Progenitor cell of endocrine pancreas (in vitro differentiated cells): ENCODE measurements at regions not wholly inside any gene's neighbourhood (a gene's known extent, or its start where the extent isn't known, plus 50 kb on each side); places are given as distances from the start of the nearest gene placed in this dataset.

ENCODE experiments used
- DNase-seq: peaks from one replicate; pipeline ENCODE4 v3.0.0; 2021; ENCODE audit warnings: low spot score; ENCODE audit not compliant: unreplicated experiment
- H3K27ac Mint-ChIP-seq: 2 replicates; pipeline ENCODE4 v1.8.0; 2021; ENCODE audit warnings: mild to moderate bottlenecking, moderate library complexity, mixed read lengths
- H3K27me3 Mint-ChIP-seq: 2 replicates; pipeline ENCODE4 v1.8.0; 2021; ENCODE audit warnings: mixed read lengths
- H3K36me3 Mint-ChIP-seq: 2 replicates; pipeline ENCODE4 v1.8.0; 2022; ENCODE audit warnings: mixed read lengths; ENCODE audit not compliant: insufficient read depth
- H3K4me1 Mint-ChIP-seq: 2 replicates; pipeline ENCODE4 v1.8.0; 2021; ENCODE audit warnings: low read depth, mixed read lengths
- H3K4me3 Mint-ChIP-seq: 2 replicates; pipeline ENCODE4 v1.8.0; 2021; ENCODE audit warnings: low read depth, mild to moderate bottlenecking, moderate library complexity, mixed read lengths
- H3K9me3 Mint-ChIP-seq: 2 replicates; pipeline ENCODE4 v1.8.0; 2021; ENCODE audit warnings: low read depth, mixed read lengths
- TF ChIP-seq, protein P1 (sequence below): fragments of 200-600 bp; sonication (generic); IDR thresholded peaks from one replicate; pipeline ENCODE4 v1.5.0; 2021; ENCODE audit warnings: antibody characterized with exemption, mild to moderate bottlenecking; ENCODE audit not compliant: unreplicated experiment

DNA sequence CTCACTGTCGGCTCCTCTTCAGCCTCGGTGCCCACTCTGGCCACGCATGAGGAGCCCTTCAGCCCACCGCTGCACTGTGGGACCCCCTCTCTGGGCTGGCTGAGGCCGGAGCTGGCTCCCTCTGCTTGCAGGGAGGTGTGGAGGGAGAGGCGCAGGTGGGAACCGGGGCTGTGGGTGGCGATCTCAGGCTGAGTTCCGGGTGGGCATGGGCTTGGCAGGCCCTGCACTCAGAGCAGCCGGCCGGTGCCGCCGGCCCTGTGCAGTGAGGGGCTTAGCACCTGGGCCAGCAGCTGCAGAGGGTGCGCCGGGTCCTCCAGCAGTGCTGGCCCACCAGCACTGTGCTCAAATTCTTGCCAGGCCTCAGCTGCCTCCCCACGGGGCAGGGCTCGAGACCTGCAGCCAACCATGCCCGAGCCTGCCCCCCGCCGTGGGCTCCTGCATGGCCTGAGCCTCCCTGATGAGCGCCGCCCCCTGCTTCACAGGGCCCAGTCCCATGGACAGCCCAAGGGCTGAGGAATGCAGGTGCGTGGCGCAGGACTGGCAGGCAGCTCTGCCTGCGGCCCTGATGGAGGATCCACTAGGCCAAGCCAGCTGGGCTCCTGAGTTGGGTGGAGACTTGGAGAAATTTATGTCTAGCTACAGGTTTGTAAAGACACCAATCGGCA lies 899.1 kb downstream of the SI start:
- DNase-seq: no peak
- Mint-ChIP-seq H3K9me3 (peaks cover 19% of the 10 kb centered on the region), H3K27me3 (no peaks in the 10 kb centered on the region), H3K4me3 (no peak overlapping the region), H3K36me3 (peaks cover 3% of the 10 kb centered on the region), H3K27ac (no peak overlapping the region), H3K4me1 (no peaks in the 10 kb centered on the region)
- TF ChIP-seq, protein P1, sequence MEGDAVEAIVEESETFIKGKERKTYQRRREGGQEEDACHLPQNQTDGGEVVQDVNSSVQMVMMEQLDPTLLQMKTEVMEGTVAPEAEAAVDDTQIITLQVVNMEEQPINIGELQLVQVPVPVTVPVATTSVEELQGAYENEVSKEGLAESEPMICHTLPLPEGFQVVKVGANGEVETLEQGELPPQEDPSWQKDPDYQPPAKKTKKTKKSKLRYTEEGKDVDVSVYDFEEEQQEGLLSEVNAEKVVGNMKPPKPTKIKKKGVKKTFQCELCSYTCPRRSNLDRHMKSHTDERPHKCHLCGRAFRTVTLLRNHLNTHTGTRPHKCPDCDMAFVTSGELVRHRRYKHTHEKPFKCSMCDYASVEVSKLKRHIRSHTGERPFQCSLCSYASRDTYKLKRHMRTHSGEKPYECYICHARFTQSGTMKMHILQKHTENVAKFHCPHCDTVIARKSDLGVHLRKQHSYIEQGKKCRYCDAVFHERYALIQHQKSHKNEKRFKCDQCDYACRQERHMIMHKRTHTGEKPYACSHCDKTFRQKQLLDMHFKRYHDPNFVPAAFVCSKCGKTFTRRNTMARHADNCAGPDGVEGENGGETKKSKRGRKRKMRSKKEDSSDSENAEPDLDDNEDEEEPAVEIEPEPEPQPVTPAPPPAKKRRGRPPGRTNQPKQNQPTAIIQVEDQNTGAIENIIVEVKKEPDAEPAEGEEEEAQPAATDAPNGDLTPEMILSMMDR: no peak

DNA sequence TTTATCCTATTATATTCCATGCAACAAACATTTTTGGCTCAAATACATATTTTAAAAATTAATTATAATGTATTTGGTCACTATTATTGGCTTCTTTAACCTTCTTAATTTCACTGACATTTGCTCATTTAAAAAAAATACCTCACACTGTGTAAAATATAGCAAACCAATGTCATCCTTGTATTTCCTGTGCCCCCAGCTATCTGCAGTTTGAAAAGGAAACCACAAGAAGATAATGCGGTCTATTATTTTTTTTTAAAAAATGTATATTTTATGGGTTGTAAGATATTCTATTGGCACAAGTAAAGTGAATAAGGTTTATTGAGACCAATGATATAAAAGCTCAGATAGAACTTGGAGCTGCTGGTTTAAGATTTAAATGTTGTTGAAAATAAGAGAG lies 904.2 kb downstream of the SI start:
- DNase-seq: no peak
- TF ChIP-seq, protein P1: no peak
- Mint-ChIP-seq H3K4me1 (no peaks in the 10 kb centered on the region), H3K4me3 (no peak overlapping the region), H3K27me3 (no peaks in the 10 kb centered on the region), H3K27ac (no peak overlapping the region), H3K9me3 (peaks cover 5% of the 10 kb centered on the region), H3K36me3 (no peaks in the 10 kb centered on the region)

DNA sequence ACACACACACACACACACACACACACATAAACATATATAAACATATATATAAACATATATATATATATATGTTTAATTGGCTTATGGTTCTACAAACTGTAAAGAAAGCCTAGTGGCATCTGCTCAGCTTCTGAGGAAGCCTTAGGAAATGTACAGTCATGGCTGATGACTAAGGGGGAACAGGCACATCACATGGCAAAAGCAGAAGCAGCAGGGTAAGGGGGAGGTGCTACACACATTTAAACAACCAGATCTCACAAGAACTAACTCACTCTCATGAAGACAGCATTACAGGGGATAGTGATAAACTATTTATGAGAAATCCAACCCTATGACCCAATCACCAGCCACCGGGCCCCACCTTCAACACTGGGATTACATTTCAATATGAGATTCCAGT lies 922.9 kb downstream of the SI start:
- peaks cover 2% of the 10 kb centered on the region for H3K36me3 Mint-ChIP-seq
- H3K4me1 Mint-ChIP-seq: no peaks in the 10 kb centered on the region
- TF ChIP-seq, protein P1: no peak
- no peak overlapping the region for H3K4me3 Mint-ChIP-seq
- H3K9me3 Mint-ChIP-seq: peaks cover 25% of the 10 kb centered on the region
- no peak overlapping the region for H3K27ac Mint-ChIP-seq
- H3K27me3 Mint-ChIP-seq: no peaks in the 10 kb centered on the region
- no peak for DNase-seq

DNA sequence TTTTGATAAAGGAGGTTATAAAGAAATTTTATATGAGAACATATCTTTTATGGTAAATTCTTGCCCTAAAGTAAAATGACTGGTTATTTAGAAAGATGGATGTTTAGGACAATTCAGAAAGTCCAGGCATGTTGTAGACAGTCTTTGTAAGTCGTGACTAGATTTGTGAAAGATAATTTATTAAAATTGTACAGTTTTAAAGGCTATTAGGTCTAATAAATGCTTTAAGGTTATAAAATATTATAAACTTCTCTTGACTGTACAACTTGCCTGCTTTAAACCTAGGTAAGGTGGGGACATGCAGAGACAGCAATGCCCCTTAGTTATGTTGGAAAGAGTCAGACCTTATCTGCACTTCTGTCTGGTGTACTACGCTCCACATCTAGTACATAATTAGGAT lies 933.5 kb downstream of the SI start:
- Mint-ChIP-seq H3K27ac (no peak overlapping the region), H3K4me3 (no peak overlapping the region), H3K27me3 (no peaks in the 10 kb centered on the region), H3K4me1 (no peaks in the 10 kb centered on the region), H3K9me3 (peaks cover 38% of the 10 kb centered on the region), H3K36me3 (peaks cover 7% of the 10 kb centered on the region)
- TF ChIP-seq, protein P1: no peak
- no peak for DNase-seq

DNA sequence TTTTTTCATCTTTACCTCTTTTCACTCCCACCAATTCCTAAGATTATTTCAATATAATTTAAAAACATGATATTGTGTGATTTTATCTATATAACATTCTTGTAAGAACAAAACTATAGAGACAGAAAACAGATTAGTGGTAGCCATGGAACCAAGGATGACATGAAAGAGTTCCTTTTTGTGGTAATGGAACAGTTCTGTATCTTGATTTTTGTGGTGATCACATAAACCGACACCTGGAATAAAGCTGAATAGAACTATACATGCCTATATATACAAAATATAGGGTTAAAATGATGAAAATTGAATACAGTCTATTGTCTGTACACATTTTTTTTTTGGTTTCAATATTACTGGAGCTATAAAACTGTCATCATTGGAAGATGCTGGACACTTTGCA lies 945.4 kb downstream of the SI start:
- Mint-ChIP-seq H3K4me3 (no peak overlapping the region), H3K9me3 (no peaks in the 10 kb centered on the region), H3K27ac (no peak overlapping the region), H3K36me3 (no peaks in the 10 kb centered on the region), H3K27me3 (no peaks in the 10 kb centered on the region), H3K4me1 (no peaks in the 10 kb centered on the region)
- DNase-seq: no peak
- TF ChIP-seq, protein P1: no peak
